Endothelial cell of umbilical vein (primary cell): ENCODE measurements at regions not wholly inside any gene's neighbourhood (a gene's known extent, or its start where the extent isn't known, plus 50 kb on each side); places are given as distances from the start of the nearest gene placed in this dataset.

Experiments used
- EZH2 ChIP-seq: IDR thresholded peaks from 2 replicates; pipeline ENCODE4 v1.6.1; 2012; ENCODE audit warnings: borderline replicate concordance, low read depth, mild to moderate bottlenecking, moderate library complexity, low read length, inconsistent platforms; ENCODE audit not compliant: severe bottlenecking
- JUN ChIP-seq: IDR thresholded peaks from 2 replicates; pipeline ENCODE4 v1.6.1; 2011; ENCODE audit warnings: borderline replicate concordance, low read depth; ENCODE audit not compliant: insufficient read length, insufficient read depth
- POLR2A ChIP-seq: IDR thresholded peaks from 2 replicates; pipeline ENCODE4 v1.6.1; 2012; ENCODE audit warnings: low read depth, mild to moderate bottlenecking, control low read depth, low read length
- POLR2AphosphoS5 ChIP-seq: IDR thresholded peaks from 2 replicates; pipeline ENCODE4 v1.6.1; 2012; ENCODE audit warnings: low read depth, mild to moderate bottlenecking, control low read depth, low read length, moderate library complexity; ENCODE audit not compliant: insufficient read depth
- TF ChIP-seq, protein P1 (sequence below), 2 donors: IDR thresholded peaks; 1 replicate in 1 of 2; 2 replicates in 1 of 2; pipeline ENCODE4 v1.5.1; 2011; ENCODE audit warnings: low read length in 2 of 2, mild to moderate bottlenecking in 2 of 2, moderate library complexity in 2 of 2, control low read depth in 1 of 2, inconsistent platforms in 1 of 2, low read depth in 1 of 2; ENCODE audit not compliant: insufficient read depth in 1 of 2; ENCODE audit errors: extremely low read depth in 1 of 2

DNA sequence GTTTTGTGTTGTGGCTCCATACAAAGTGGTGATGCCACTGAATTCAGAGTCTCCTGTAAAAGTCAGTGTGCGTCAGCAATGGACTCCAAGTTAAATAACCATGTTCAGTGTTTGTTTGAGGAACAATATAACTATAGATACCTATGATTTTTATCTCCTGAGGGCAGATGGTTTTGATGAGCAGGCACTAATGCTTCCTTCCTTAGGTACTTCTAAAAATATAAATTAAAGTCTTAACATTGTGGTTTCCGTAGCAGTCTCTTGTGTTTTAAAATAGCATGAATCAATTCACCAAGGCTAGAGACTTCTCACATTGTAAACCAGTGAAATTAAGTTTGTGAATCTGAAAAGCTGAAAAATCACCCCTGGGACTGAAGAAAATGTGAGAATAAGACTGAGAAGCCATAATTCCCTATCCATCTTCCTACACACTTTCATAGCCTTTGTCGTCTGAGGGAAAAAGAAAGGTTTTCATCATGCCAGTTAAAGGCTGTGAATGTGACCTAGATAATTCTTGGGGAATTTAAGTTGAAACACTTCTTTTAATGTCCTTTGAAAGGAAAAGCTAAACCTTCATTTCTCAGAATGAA lies 1502.9 kb downstream of the CDH11 start:
- TF ChIP-seq, protein P1, sequence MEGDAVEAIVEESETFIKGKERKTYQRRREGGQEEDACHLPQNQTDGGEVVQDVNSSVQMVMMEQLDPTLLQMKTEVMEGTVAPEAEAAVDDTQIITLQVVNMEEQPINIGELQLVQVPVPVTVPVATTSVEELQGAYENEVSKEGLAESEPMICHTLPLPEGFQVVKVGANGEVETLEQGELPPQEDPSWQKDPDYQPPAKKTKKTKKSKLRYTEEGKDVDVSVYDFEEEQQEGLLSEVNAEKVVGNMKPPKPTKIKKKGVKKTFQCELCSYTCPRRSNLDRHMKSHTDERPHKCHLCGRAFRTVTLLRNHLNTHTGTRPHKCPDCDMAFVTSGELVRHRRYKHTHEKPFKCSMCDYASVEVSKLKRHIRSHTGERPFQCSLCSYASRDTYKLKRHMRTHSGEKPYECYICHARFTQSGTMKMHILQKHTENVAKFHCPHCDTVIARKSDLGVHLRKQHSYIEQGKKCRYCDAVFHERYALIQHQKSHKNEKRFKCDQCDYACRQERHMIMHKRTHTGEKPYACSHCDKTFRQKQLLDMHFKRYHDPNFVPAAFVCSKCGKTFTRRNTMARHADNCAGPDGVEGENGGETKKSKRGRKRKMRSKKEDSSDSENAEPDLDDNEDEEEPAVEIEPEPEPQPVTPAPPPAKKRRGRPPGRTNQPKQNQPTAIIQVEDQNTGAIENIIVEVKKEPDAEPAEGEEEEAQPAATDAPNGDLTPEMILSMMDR (IDR thresholded peaks at IDR 0.05; ENCODE audit: extremely low read depth in 1 of 2, insufficient read depth in 1 of 2, low read depth in 1 of 2, low read length in 2 of 2) = no peak
- no peak for TF ChIP-seq POLR2A
- TF ChIP-seq POLR2AphosphoS5 = no peak
- no peak for TF ChIP-seq JUN
- TF ChIP-seq EZH2 = no peak
